ENCODE measurements at regions not wholly inside any gene's neighbourhood (a gene's known extent, or its start where the extent isn't known, plus 50 kb on each side); places are given as distances from the start of the nearest gene placed in this dataset.

GRCh38 chr15:62297933-62298332 lies 132.8 kb upstream of the C2CD4B start:
- no peak for TF ChIP-seq RAD21 (IDR thresholded peaks at IDR 0.05; ENCODE audit: low read depth)
- TF ChIP-seq CEBPB (IDR thresholded peaks at IDR 0.05): no peak
- TF ChIP-seq FOXM1 (IDR thresholded peaks at IDR 0.05; ENCODE audit: borderline replicate concordance, low read depth): no peak
- TF ChIP-seq TAF1 (IDR thresholded peaks at IDR 0.05; ENCODE audit: low read depth): no peak
- no peak for TF ChIP-seq REST (IDR thresholded peaks at IDR 0.05; ENCODE audit: low read depth)
- no peak for TF ChIP-seq YY1 (IDR thresholded peaks at IDR 0.05; ENCODE audit: low read depth)
- no peak for TF ChIP-seq TEAD4 (IDR thresholded peaks at IDR 0.05)
- TF ChIP-seq MAX (IDR thresholded peaks at IDR 0.05): no peak
- no peak for TF ChIP-seq TCF12 (IDR thresholded peaks at IDR 0.05; ENCODE audit: low read depth)
- TF ChIP-seq USF1 (IDR thresholded peaks at IDR 0.05): no peak
- no peak for TF ChIP-seq EP300 (IDR thresholded peaks at IDR 0.05; ENCODE audit: borderline replicate concordance)
- TF ChIP-seq NFIC (IDR thresholded peaks at IDR 0.05): no peak
- no peak for TF ChIP-seq CREB1 (IDR thresholded peaks at IDR 0.05; ENCODE audit: low read depth)
- no peak for TF ChIP-seq ZBTB7A (IDR thresholded peaks at IDR 0.05; ENCODE audit: low read depth)
